ENCODE measurements at regions not wholly inside any gene's neighbourhood (a gene's known extent, or its start where the extent isn't known, plus 50 kb on each side); places are given as distances from the start of the nearest gene placed in this dataset.

DNA sequence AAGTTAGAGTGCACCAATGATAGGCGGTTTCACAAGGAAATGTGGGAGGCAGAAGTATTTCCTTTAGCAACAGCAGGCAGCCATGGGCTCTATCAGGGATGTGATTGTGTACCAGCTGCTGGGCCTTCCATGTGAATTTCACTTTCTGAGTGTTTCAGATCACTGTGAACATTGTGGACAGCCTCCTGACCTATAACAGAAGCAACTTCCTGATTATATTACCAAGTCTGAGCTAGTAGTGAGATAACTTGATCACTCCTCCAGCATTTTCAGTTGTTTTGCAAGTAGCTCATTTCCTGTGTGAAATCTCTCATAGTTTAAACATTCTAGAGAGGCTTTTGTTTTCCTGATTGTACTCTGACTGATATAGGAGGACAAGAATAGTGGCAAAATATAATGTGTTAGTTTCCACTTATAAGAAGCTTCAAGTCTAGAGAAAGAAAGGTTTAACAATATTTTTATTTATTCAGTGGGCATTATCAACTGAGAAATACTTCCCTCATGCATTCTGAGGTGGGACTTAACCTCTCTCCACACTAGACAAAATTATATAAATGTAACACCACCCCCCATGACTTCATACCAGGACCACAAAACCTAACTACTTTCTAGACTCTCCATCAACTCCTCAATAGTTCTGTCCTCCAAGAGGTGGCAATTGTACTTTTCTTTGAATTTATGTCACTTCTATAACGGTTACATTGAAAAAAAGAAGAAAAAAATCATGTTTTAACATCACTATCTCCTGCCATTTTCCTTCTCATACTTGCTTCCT, 184.2 kb upstream of the LUZP2 start:
- Histone ChIP-seq H3K27me3 (ENCODE audit: control insufficient read depth in 3 of 3, insufficient read depth in 3 of 3, low read length in 2 of 3) (no peaks in the 10 kb centered on the region), H3K27ac (ENCODE audit: low read depth in 1 of 2, low read length in 1 of 2) (no peak overlapping the region), H3K9ac (ENCODE audit: insufficient read depth in 1 of 2, low read length in 2 of 2) (no peak overlapping the region), H3K36me3 (ENCODE audit: control insufficient read depth in 4 of 4, insufficient read depth in 4 of 4, low read length in 4 of 4) (no peaks in the 10 kb centered on the region), H3K4me3 (no peak overlapping the region), H3K4me1 (ENCODE audit: control insufficient read depth in 5 of 5, insufficient read depth in 5 of 5, low read length in 5 of 5) (peaks cover 0 to 3% (median 0%) of the 10 kb centered on the region in 5 donors), H3K9me3 (ENCODE audit: control insufficient read depth in 4 of 4, insufficient read depth in 3 of 4, low read length in 3 of 4) (peaks cover 0 to 11% (median 3%) of the 10 kb centered on the region in 4 donors)
- ATAC-seq (ENCODE audit: insufficient read depth, low FRiP score), result no peak
- TF ChIP-seq, protein P1, sequence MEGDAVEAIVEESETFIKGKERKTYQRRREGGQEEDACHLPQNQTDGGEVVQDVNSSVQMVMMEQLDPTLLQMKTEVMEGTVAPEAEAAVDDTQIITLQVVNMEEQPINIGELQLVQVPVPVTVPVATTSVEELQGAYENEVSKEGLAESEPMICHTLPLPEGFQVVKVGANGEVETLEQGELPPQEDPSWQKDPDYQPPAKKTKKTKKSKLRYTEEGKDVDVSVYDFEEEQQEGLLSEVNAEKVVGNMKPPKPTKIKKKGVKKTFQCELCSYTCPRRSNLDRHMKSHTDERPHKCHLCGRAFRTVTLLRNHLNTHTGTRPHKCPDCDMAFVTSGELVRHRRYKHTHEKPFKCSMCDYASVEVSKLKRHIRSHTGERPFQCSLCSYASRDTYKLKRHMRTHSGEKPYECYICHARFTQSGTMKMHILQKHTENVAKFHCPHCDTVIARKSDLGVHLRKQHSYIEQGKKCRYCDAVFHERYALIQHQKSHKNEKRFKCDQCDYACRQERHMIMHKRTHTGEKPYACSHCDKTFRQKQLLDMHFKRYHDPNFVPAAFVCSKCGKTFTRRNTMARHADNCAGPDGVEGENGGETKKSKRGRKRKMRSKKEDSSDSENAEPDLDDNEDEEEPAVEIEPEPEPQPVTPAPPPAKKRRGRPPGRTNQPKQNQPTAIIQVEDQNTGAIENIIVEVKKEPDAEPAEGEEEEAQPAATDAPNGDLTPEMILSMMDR (IDR thresholded peaks at IDR 0.05; ENCODE audit: control extremely low read depth, extremely low read depth), result no peak
- WGBS, 2 donors, result 76% methylated on average over 2 of the region's 2 CpGs
- DNase-seq, result peak in 2 of 3 donors; percentile 10 to 37

DNA sequence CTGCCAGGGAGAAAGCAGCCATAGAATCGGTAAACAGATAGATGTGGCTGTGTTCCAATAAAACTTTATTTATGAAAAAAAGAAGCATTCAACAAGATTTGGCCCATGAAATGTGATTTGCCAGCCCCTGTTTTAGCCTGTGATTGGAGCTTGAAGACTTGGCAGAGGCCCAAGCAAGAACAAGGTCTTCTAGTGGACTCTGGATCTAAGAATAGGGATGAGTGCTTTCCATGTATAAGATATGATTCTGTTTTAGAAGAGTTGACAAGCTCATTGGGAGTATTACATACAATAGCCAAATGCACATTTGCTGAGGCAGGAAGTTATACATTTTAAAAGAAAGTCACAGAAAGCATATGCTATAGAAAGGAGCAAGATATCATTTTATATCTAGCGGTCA, 175.6 kb upstream of the LUZP2 start:
- no peaks in the 10 kb centered on the region for H3K36me3 ChIP-seq (ENCODE audit: control insufficient read depth in 4 of 4, insufficient read depth in 4 of 4, low read length in 4 of 4)
- ATAC-seq (ENCODE audit: insufficient read depth, low FRiP score), result no peak
- H3K27ac ChIP-seq (ENCODE audit: low read depth in 1 of 2, low read length in 1 of 2), result no peak overlapping the region
- no peak overlapping the region for H3K9ac ChIP-seq (ENCODE audit: insufficient read depth in 1 of 2, low read length in 2 of 2)
- peaks cover 0 to 5% (median 2%) of the 10 kb centered on the region in 4 donors for H3K9me3 ChIP-seq (ENCODE audit: control insufficient read depth in 4 of 4, insufficient read depth in 3 of 4, low read length in 3 of 4)
- H3K27me3 ChIP-seq (ENCODE audit: control insufficient read depth in 3 of 3, insufficient read depth in 3 of 3, low read length in 2 of 3), result no peaks in the 10 kb centered on the region
- TF ChIP-seq, protein P1 (IDR thresholded peaks at IDR 0.05; ENCODE audit: control extremely low read depth, extremely low read depth), result no peak
- no peak overlapping the region for H3K4me3 ChIP-seq
- peaks cover 0 to 3% (median 0%) of the 10 kb centered on the region in 5 donors for H3K4me1 ChIP-seq (ENCODE audit: control insufficient read depth in 5 of 5, insufficient read depth in 5 of 5, low read length in 5 of 5)
- 67 to 90% methylated on average over 2 of the region's 2 CpGs for WGBS, 2 donors
- no peak for DNase-seq

DNA sequence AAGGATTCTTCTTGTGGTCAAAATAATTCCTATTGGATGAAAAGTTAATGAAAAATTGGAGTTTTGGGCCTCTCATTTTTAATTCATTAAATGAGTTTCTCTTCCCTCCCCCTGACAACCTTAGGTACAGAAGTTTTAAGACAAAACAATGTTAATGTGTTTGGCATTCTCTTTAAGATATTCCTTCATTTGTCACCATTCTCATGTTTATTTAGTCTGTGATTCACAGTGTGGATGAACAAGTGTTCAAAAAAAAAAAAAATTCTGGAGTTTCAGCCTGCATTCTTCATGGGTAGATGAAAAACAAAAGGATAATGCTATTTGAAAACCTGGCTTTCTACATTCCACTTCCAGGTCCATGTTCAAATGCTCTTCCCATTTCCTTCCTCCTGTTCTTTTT, 172.6 kb upstream of the LUZP2 start:
- H3K9me3 ChIP-seq (ENCODE audit: control insufficient read depth in 4 of 4, insufficient read depth in 3 of 4, low read length in 3 of 4), result no peaks in the 10 kb centered on the region
- no peak overlapping the region for H3K9ac ChIP-seq (ENCODE audit: insufficient read depth in 1 of 2, low read length in 2 of 2)
- no peaks in the 10 kb centered on the region for H3K36me3 ChIP-seq (ENCODE audit: control insufficient read depth in 4 of 4, insufficient read depth in 4 of 4, low read length in 4 of 4)
- no peak for ATAC-seq (ENCODE audit: insufficient read depth, low FRiP score)
- no peaks in the 10 kb centered on the region for H3K27me3 ChIP-seq (ENCODE audit: control insufficient read depth in 3 of 3, insufficient read depth in 3 of 3, low read length in 2 of 3)
- DNase-seq, result no peak
- no peak overlapping the region for H3K27ac ChIP-seq (ENCODE audit: low read depth in 1 of 2, low read length in 1 of 2)
- H3K4me1 ChIP-seq (ENCODE audit: control insufficient read depth in 5 of 5, insufficient read depth in 5 of 5, low read length in 5 of 5), result peaks cover 0 to 3% (median 0%) of the 10 kb centered on the region in 5 donors
- TF ChIP-seq, protein P1 (IDR thresholded peaks at IDR 0.05; ENCODE audit: control extremely low read depth, extremely low read depth), result no peak
- H3K4me3 ChIP-seq, result no peak overlapping the region

All from lung (tissue), 11 donors.